GM12891 (cell line): ENCODE measurements at regions not wholly inside any gene's neighbourhood (a gene's known extent, or its start where the extent isn't known, plus 50 kb on each side); places are given as distances from the start of the nearest gene placed in this dataset.
"Not testable (repeated sequence)": the region's sequence is repeated elsewhere in the genome, so short reads cannot be mapped to it uniquely, and the experiment has no call there.

Source experiments
- DNase-seq: peaks from one replicate; pipeline ENCODE4 v3.0.0; 2011; ENCODE audit warnings: low spot score; ENCODE audit not compliant: insufficient read length
- FAIRE-seq: peaks from 2 replicates; lab custom pipeline; 2011; peaks lifted over from hg19 to GRCh38; lab: Jason Lieb, UNC
- PAX5 ChIP-seq: IDR thresholded peaks from 2 replicates; pipeline ENCODE4 v1.6.1; 2011; ENCODE audit warnings: low read length, moderate library complexity, mild to moderate bottlenecking; ENCODE audit not compliant: insufficient read depth, severe bottlenecking
- POLR2A ChIP-seq: IDR thresholded peaks from 2 replicates; pipeline ENCODE4 v1.6.1; 2011; ENCODE audit warnings: low read depth, low read length, control low read depth
- POLR2AphosphoS5 ChIP-seq: IDR thresholded peaks from 2 replicates; pipeline ENCODE4 v1.6.1; 2011; ENCODE audit warnings: low read depth, low read length, control low read depth
- POU2F2 ChIP-seq: IDR thresholded peaks from 2 replicates; pipeline ENCODE4 v1.6.1; 2011; ENCODE audit warnings: low read depth, mild to moderate bottlenecking, control low read depth, low read length, moderate library complexity
- SPI1 ChIP-seq: IDR thresholded peaks from 2 replicates; pipeline ENCODE4 v1.6.1; 2011; ENCODE audit warnings: low read depth, low read length, control low read depth
- TAF1 ChIP-seq: IDR thresholded peaks from 2 replicates; pipeline ENCODE4 v1.6.1; 2011; ENCODE audit warnings: low read depth, low read length, control low read depth

- TF ChIP-seq TAF1, result no peak
- TF ChIP-seq POLR2AphosphoS5, result peak; percentile 71
- TF ChIP-seq SPI1, result no peak
- peak; percentile 62; the same call in 1 of the 2 replicates for TF ChIP-seq POLR2A
- TF ChIP-seq POU2F2, result no peak
- no peak for TF ChIP-seq PAX5
- no peak for FAIRE-seq
- no peak for DNase-seq
Observed at GRCh38 chr16:17031484-17032268, 439.1 kb downstream of the XYLT1 start.

DNA sequence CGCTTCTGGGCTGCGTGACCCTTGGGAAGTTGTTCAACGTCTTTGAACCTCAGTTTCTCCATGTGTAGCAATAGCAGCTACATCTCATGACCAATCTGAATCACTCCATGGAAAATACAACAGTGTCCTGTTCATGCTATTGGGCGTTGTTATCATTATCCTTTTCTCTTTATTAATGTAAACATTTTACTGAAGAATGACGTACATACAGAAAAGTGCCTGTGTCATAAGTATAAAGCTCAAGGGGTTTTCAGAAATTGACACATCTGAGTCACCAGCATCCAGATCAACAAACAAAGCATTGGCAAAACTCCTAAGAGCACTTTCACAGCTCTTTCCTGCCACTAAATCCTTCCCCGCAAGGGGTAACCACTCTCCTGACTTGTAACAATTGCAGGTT is 438.4 kb downstream of the XYLT1 start:
- DNase-seq (no peak), FAIRE-seq (no peak)
- TF ChIP-seq POU2F2 (no peak), PAX5 (no peak), POLR2AphosphoS5 (no peak), POLR2A (no peak), SPI1 (no peak), TAF1 (no peak)

GRCh38 chr16:17034477-17035252 is 436.1 kb downstream of the XYLT1 start:
- FAIRE-seq (no peak), DNase-seq (no peak)
- TF ChIP-seq POLR2AphosphoS5 (no peak), POLR2A (no peak), PAX5 (no peak), SPI1 (no peak), TAF1 (no peak), POU2F2 (no peak)

DNA sequence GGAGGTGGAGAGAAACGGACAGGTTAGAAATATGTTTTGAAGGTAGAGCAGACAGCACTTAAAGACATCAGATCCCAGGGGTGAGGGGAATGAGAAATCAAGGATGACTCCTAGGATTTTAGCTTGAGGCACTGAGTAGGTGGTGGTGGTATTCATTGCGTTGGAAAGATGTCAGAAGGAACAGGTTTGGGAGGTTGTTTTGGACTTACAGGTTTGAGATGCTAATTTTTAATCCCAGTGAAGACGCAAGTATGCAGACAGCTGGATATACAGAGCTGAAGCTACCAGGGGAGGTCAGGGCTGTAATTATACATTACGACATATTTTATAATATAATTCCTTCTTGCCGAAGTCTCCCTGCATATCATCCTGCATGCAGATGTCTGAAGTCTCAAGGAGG is 433.3 kb downstream of the XYLT1 start:
- no peak for DNase-seq
- no peak for FAIRE-seq
- TF ChIP-seq SPI1, result no peak
- no peak for TF ChIP-seq POLR2AphosphoS5
- no peak for TF ChIP-seq POU2F2
- TF ChIP-seq POLR2A, result no peak
- TF ChIP-seq PAX5, result no peak
- no peak for TF ChIP-seq TAF1

- TF ChIP-seq POLR2A (no peak), SPI1 (no peak)
- no peak for FAIRE-seq
Observed at GRCh38 chr16:17038415-17038814, 432.3 kb downstream of the XYLT1 start.

DNA sequence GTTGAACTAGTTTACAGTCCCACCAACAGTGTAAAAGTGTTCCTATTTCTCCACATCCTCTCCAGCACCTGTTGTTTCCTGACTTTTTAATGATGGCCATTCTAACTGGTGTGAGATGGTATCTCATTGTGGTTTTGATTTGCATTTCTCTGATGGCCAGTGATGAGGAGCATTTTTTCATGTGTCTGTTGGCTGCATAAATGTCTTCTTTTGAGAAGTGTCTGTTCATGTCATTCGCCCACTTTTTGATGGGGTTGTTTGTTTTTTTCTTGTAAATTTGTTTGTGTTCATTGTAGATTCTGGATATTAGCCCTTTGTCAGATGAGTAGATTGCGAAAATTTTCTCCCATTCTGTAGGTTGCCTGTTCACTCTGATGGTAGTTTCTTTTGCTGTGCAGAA is 421.7 kb downstream of the XYLT1 start:
- DNase-seq, FAIRE-seq: not testable (repeated sequence)

More at GRCh38 chr16:17038415-17038814, 432.3 kb downstream of the XYLT1 start:
- DNase-seq, result no peak

DNA sequence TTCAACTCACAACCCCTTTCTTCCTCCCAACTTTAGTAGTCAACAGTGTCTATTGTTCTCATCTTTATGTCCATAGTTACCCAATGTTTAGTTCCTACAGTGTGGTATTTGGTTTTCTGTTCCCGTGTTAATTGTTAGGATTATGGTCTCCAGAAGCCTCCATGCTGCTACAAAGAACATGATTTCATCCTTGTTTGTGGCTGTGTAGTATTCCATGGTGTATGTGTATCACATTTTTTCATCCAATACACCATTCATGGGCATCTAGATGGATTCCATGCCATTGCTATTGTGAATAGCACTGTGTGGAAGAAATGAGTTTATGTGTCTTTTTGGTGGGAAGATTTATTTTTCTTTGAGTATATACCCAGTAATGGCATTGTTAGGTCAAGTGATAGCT is 420.3 kb downstream of the XYLT1 start:
- FAIRE-seq (no peak), DNase-seq (no peak)
- TF ChIP-seq TAF1 (no peak), POLR2A (no peak), SPI1 (no peak), POLR2AphosphoS5 (no peak), PAX5 (no peak), POU2F2 (no peak)
